ENCODE measurements at regions not wholly inside any gene's neighbourhood (a gene's known extent, or its start where the extent isn't known, plus 50 kb on each side); places are given as distances from the start of the nearest gene placed in this dataset.

- no peak overlapping the region for H3K4me3 ChIP-seq (ENCODE audit: low read depth, poor library complexity, severe bottlenecking)
- WGBS, 2 donors, result 80 to 88% methylated on average over 3 of the region's 3 CpGs
- TF ChIP-seq POLR2A (IDR thresholded peaks at IDR 0.05), result no peak
- TF ChIP-seq, protein P1, sequence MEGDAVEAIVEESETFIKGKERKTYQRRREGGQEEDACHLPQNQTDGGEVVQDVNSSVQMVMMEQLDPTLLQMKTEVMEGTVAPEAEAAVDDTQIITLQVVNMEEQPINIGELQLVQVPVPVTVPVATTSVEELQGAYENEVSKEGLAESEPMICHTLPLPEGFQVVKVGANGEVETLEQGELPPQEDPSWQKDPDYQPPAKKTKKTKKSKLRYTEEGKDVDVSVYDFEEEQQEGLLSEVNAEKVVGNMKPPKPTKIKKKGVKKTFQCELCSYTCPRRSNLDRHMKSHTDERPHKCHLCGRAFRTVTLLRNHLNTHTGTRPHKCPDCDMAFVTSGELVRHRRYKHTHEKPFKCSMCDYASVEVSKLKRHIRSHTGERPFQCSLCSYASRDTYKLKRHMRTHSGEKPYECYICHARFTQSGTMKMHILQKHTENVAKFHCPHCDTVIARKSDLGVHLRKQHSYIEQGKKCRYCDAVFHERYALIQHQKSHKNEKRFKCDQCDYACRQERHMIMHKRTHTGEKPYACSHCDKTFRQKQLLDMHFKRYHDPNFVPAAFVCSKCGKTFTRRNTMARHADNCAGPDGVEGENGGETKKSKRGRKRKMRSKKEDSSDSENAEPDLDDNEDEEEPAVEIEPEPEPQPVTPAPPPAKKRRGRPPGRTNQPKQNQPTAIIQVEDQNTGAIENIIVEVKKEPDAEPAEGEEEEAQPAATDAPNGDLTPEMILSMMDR (IDR thresholded peaks at IDR 0.05), result no peak
- intact Hi-C loops (cut with DNase I; ENCODE audit: low total_unique reads), result no loop called here
- DNase-seq (ENCODE audit: low spot score in 2 of 2), result no peak
Measured at GRCh38 chr4:138899999-138900398, 115.6 kb upstream of the NOCT start.

DNA sequence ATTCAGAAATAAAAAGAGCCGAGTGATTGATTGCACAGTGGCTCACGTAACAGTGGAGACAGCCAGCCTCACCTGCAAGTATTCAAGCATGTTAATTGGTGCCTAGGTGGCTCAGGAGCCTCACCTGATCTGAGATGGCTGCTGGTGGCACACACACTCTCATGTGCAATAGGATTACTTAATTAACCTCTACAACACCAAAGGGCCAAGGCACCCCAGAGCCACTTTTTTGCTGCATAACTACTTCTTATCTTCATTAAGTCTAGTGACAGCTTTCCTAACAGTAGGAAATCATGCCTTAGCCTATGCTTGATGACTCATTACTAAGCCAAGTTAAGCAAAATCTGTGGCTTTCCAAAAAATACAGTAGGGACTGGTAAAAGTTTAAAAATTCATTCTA lies 117.3 kb upstream of the NOCT start:
- 47 to 74% methylated on average over 2 of the region's 2 CpGs for WGBS, 2 donors
- TF ChIP-seq, protein P1 (IDR thresholded peaks at IDR 0.05), result no peak
- TF ChIP-seq POLR2A (IDR thresholded peaks at IDR 0.05), result no peak
- no peak overlapping the region for H3K4me3 ChIP-seq (ENCODE audit: low read depth, poor library complexity, severe bottlenecking)
- no peak for DNase-seq (ENCODE audit: low spot score in 2 of 2)
- intact Hi-C loops (cut with DNase I; ENCODE audit: low total_unique reads), result no loop called here

DNA sequence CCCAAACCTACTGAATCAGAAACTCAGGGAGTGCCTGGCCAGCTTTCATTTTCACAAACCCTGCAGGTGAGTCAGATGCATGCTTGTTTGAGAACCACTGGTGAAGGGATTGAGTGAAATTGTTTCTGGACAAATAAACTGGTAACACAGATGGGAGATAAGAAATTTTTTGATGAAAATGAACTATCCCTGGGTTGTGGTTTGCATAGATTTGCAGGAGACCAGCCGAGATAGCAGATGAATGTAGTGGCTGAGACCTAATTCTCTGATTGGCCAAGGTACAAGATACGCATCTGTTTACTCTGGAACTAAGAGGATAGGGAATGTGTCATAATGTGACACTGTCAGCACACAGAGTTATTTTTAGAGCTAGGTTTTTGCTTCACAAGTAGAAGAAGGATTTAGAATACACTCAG lies 117.8 kb upstream of the NOCT start:
- 37 to 55% methylated on average over 2 of the region's 2 CpGs for WGBS, 2 donors
- intact Hi-C loops (cut with DNase I; ENCODE audit: low total_unique reads), result no loop called here
- no peak for TF ChIP-seq POLR2A (IDR thresholded peaks at IDR 0.05)
- TF ChIP-seq, protein P1 (IDR thresholded peaks at IDR 0.05), result no peak
- DNase-seq (ENCODE audit: low spot score in 2 of 2), result no peak
- no peak overlapping the region for H3K4me3 ChIP-seq (ENCODE audit: low read depth, poor library complexity, severe bottlenecking)

GRCh38 chr4:138894709-138895108 lies 120.9 kb upstream of the NOCT start:
- DNase-seq (ENCODE audit: low spot score in 2 of 2), result no peak
- TF ChIP-seq, protein P1 (IDR thresholded peaks at IDR 0.05), result no peak
- no peak for TF ChIP-seq POLR2A (IDR thresholded peaks at IDR 0.05)
- H3K4me3 ChIP-seq (ENCODE audit: low read depth, poor library complexity, severe bottlenecking), result no peak overlapping the region
- 86 to 94% methylated on average over 1 of the region's 1 CpG for WGBS, 2 donors
- intact Hi-C loops (cut with DNase I; ENCODE audit: low total_unique reads), result no loop called here

GRCh38 chr4:138894011-138894410 lies 121.6 kb upstream of the NOCT start:
- no peak overlapping the region for H3K4me3 ChIP-seq (ENCODE audit: low read depth, poor library complexity, severe bottlenecking)
- DNase-seq (ENCODE audit: low spot score in 2 of 2), result no peak
- intact Hi-C loops (cut with DNase I; ENCODE audit: low total_unique reads), result no loop called here
- no peak for TF ChIP-seq POLR2A (IDR thresholded peaks at IDR 0.05)
- TF ChIP-seq, protein P1 (IDR thresholded peaks at IDR 0.05), result no peak

Measured in lower leg skin (tissue), 4 donors.